ENCODE measurements at regions not wholly inside any gene's neighbourhood (a gene's known extent, or its start where the extent isn't known, plus 50 kb on each side); places are given as distances from the start of the nearest gene placed in this dataset.
A peak's percentile ranks its signal among the peaks of the same experiment; 100 is the strongest.

DNA sequence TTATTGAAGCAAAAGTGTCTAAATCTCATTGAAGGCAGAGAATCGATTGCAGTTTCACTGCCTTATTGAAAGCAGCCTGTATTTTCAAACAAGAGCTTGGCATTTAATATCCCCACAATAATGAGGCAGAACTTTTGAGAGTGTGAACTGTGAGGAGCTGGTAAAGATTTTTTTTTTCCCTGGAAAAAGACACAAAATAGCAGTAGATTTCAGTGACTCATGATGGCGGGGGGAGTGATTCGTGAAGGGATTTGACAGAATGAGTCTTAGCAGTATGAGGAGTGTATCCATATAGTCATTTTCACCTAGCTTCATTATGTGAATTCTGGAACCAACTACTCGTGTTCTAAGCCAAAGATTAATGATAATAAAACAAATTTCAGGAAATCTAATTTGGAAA, 242.9 kb downstream of the ARL6IP6 start:
- CTCF ChIA-PET, result interaction anchor here (1.3 kb wide), 1 partner anchor 10 kb away, joined by 4 read pairs; no protein-coding TSS in a partner anchor
- no peak overlapping the region for H3K27ac ChIP-seq
- TF ChIP-seq, protein P1, sequence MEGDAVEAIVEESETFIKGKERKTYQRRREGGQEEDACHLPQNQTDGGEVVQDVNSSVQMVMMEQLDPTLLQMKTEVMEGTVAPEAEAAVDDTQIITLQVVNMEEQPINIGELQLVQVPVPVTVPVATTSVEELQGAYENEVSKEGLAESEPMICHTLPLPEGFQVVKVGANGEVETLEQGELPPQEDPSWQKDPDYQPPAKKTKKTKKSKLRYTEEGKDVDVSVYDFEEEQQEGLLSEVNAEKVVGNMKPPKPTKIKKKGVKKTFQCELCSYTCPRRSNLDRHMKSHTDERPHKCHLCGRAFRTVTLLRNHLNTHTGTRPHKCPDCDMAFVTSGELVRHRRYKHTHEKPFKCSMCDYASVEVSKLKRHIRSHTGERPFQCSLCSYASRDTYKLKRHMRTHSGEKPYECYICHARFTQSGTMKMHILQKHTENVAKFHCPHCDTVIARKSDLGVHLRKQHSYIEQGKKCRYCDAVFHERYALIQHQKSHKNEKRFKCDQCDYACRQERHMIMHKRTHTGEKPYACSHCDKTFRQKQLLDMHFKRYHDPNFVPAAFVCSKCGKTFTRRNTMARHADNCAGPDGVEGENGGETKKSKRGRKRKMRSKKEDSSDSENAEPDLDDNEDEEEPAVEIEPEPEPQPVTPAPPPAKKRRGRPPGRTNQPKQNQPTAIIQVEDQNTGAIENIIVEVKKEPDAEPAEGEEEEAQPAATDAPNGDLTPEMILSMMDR (conservative IDR thresholded peaks at IDR 0.05; ENCODE audit: low read depth), result no peak
- POLR2A ChIA-PET (ENCODE audit: low non-redundant PET), result no interaction called here
- DNase-seq (ENCODE audit: low spot score), result no peak

DNA sequence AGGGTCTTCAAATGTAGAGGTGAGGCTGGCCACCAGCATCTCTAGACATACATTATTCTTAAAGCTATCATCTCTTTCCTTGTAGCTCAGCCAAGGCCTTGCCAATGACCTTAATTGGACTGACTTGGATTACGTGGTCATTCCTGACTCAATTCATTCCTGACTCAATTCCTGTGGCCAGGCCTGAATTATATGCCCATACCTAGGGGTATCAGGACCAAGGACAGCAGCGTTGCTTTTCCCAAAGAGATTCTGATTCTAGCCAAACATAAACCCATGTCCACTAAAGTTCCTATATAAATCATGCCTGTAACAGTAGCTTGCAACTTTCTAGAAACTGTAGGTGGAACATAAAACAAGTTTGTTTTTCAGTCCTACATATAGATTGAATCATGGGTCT, 231.7 kb downstream of the ARL6IP6 start:
- peak; percentile 10 for DNase-seq (ENCODE audit: low spot score)
- CTCF ChIA-PET, result interaction anchor here (0.6 kb wide), 1 partner anchor 16 kb away, joined by 3 read pairs; no protein-coding TSS in a partner anchor

DNA sequence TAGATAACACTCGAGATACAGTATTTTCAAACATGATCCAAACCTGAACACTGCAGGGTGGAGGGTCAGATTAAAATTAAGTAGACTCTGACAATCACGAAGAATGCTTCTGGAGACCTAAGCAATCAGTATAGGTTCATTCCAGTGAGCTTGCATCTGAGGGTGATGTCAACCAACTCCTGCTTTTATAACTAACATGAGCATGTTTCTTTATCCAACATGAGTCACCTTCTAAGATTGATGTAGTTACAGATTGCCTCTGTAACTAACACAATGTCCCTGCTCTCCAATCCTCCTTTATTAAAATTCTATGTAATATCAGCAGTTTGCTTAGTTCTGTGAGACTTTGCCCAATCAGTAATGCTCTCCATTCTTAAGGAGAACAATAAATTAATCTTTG, 225.7 kb downstream of the ARL6IP6 start:
- POLR2A ChIA-PET (ENCODE audit: low non-redundant PET), result no interaction called here
- no peak for DNase-seq (ENCODE audit: low spot score)
- CTCF ChIA-PET, result no interaction called here
- TF ChIP-seq, protein P1 (conservative IDR thresholded peaks at IDR 0.05; ENCODE audit: low read depth), result no peak
- no peak overlapping the region for H3K27ac ChIP-seq

More for the DNA sequence above, 231.7 kb downstream of the ARL6IP6 start:
- TF ChIP-seq, protein P1 (conservative IDR thresholded peaks at IDR 0.05; ENCODE audit: low read depth), result no peak
- POLR2A ChIA-PET (ENCODE audit: low non-redundant PET), result no interaction called here
- H3K27ac ChIP-seq, result no peak overlapping the region

DNA sequence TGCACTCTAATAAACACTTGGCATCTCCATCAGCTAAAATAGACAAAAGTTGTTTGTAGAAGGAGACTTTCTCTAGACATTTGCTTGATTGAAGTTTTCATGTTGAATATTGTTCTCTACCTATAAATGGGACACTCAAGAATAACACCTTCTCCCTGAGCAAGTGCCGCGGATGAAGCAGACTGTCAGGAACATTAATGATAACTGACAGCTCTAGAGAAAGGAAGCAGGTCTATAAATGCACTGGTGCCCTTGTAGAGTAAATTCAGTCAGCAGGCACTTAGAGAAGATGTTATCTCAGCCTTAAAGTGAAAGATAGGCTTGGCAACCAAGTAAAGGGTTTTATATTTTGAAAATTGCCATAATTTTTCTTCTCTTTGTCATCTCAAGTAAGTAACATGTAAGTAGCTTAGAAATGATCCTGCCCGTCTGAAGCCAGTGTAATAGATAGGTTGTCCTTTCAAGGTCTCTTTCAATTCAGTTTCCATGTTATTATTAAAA, 224.6 kb downstream of the ARL6IP6 start:
- POLR2A ChIA-PET (ENCODE audit: low non-redundant PET), result no interaction called here
- TF ChIP-seq, protein P1 (conservative IDR thresholded peaks at IDR 0.05; ENCODE audit: low read depth), result no peak
- H3K27ac ChIP-seq, result no peak overlapping the region
- CTCF ChIA-PET, result interaction anchor here (0.6 kb wide), 1 partner anchor 32 kb away, joined by 3 read pairs; no protein-coding TSS in a partner anchor
- DNase-seq (ENCODE audit: low spot score), result no peak

DNA sequence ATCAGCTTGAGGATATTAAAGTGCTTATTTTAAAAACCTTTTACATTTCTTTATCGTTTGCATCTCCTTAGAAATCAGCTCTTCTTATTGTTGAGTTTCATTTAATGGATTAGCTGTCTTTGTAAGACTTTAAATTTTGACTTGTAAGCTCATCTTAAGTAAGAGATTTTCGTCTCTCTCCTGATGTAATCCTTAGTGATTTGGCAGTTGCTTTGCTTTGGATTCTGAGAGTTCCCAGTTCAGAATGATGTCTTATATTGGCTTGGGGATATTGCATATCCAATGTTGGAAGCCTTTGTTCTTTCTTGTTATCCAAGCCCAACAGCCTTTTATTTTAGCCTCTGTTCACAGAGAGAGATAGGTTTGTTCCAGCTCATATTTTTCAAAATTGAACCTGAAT, 212.1 kb downstream of the ARL6IP6 start:
- DNase-seq (ENCODE audit: low spot score), result no peak
- ChIA-PET CTCF (interaction anchor here (0.6 kb wide), 1 partner anchor 203 kb away, joined by 3 read pairs; no protein-coding TSS in a partner anchor), POLR2A (ENCODE audit: low non-redundant PET) (no interaction called here)
- TF ChIP-seq, protein P1 (conservative IDR thresholded peaks at IDR 0.05; ENCODE audit: low read depth), result no peak
- H3K27ac ChIP-seq, result no peak overlapping the region

DNA sequence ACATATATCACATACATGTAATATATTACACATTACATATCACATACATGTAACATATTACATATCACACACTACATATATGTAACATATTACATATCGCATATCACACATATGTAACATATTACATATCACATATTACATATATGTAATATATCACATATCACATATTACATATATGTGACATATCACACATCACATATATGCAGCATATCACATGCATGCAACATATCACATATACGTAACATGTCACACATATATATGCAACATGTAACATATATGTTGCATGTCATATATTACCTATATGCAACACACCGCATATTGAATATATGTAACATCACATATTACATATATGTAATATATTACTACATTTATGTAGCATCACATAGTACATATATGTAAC, 211.2 kb downstream of the ARL6IP6 start:
- TF ChIP-seq, protein P1 (conservative IDR thresholded peaks at IDR 0.05; ENCODE audit: low read depth), result no peak
- CTCF ChIA-PET, result no interaction called here
- no peak overlapping the region for H3K27ac ChIP-seq
- POLR2A ChIA-PET (ENCODE audit: low non-redundant PET), result no interaction called here
- no peak for DNase-seq (ENCODE audit: low spot score)

Data from RWPE1 (cell line).